NT2/D1 (cell line): ENCODE measurements at regions not wholly inside any gene's neighbourhood (a gene's known extent, or its start where the extent isn't known, plus 50 kb on each side); places are given as distances from the start of the nearest gene placed in this dataset.

Source experiments
- SUZ12 ChIP-seq: IDR thresholded peaks from 2 replicates; pipeline ENCODE4 v1.6.1; 2011; ENCODE audit not compliant: insufficient read length, insufficient read depth; ENCODE audit errors: extremely low read depth
- YY1 ChIP-seq: IDR thresholded peaks from 2 replicates; pipeline ENCODE4 v1.6.1; 2011; ENCODE audit not compliant: insufficient read length, insufficient read depth
- ZNF274 ChIP-seq: IDR thresholded peaks from 2 replicates; pipeline ENCODE4 v1.6.1; 2011; ENCODE audit warnings: mild to moderate bottlenecking, low read depth, low read length

GRCh38 chr7:119522263-119522662 lies 750.7 kb upstream of the KCND2 start:
- TF ChIP-seq ZNF274 = no peak
- no peak for TF ChIP-seq SUZ12
- no peak for TF ChIP-seq YY1
